ENCODE measurements at regions not wholly inside any gene's neighbourhood (a gene's known extent, or its start where the extent isn't known, plus 50 kb on each side); places are given as distances from the start of the nearest gene placed in this dataset.

- Histone ChIP-seq H3K4me1 (ENCODE audit: control insufficient read depth in 4 of 4, insufficient read depth in 4 of 4, low read length in 3 of 4) (no peaks in the 10 kb centered on the region), H3K9ac (ENCODE audit: low read depth in 1 of 2, low read length in 2 of 2) (no peak overlapping the region), H3K36me3 (ENCODE audit: control insufficient read depth in 4 of 4, insufficient read depth in 3 of 4, low read depth in 1 of 4, low read length in 3 of 4) (no peaks in the 10 kb centered on the region), H3K4me3 (ENCODE audit: low read depth in 1 of 3, low read length in 3 of 3) (no peak overlapping the region), H3K27me3 (ENCODE audit: control insufficient read depth in 4 of 4, insufficient read depth in 4 of 4, low read length in 3 of 4) (no peaks in the 10 kb centered on the region), H3K27ac (ENCODE audit: low read depth in 1 of 2, low read length in 2 of 2) (no peak overlapping the region), H3K9me3 (ENCODE audit: control insufficient read depth in 4 of 4, low read length in 3 of 4) (no peaks in the 10 kb centered on the region)
- TF ChIP-seq EGR1 (IDR thresholded peaks at IDR 0.05; ENCODE audit: low read depth in 2 of 2) (no peak), ATF3 (IDR thresholded peaks at IDR 0.05) (no peak), REST (IDR thresholded peaks at IDR 0.05) (no peak), MAX (IDR thresholded peaks at IDR 0.05) (no peak), ZBTB33 (IDR thresholded peaks at IDR 0.05) (no peak), RXRA (IDR thresholded peaks at IDR 0.05) (no peak), RAD21 (IDR thresholded peaks at IDR 0.05) (no peak), FOXA1 (IDR thresholded peaks at IDR 0.05) (no peak), SP1 (IDR thresholded peaks at IDR 0.05) (no peak)
- WGBS = 85% methylated on average over 4 of the region's 4 CpGs
- no peak for DNase-seq (ENCODE audit: low spot score)
Observed at GRCh38 chr2:45248214-45248613, 239.0 kb upstream of the SIX2 start.

- H3K36me3 ChIP-seq (ENCODE audit: control insufficient read depth in 4 of 4, insufficient read depth in 3 of 4, low read depth in 1 of 4, low read length in 3 of 4) = no peaks in the 10 kb centered on the region
Observed at GRCh38 chr2:45244928-45245327, 235.7 kb upstream of the SIX2 start.

More at GRCh38 chr2:45244928-45245327, 235.7 kb upstream of the SIX2 start:
- no peak for DNase-seq (ENCODE audit: low spot score)
- no peaks in the 10 kb centered on the region for H3K4me1 ChIP-seq (ENCODE audit: control insufficient read depth in 4 of 4, insufficient read depth in 4 of 4, low read length in 3 of 4)
- 88% methylated on average over 2 of the region's 2 CpGs for WGBS
- TF ChIP-seq JUND (IDR thresholded peaks at IDR 0.05) (no peak), FOXA2 (IDR thresholded peaks at IDR 0.05) (no peak), HNF4A (conservative IDR thresholded peaks at IDR 0.05) (no peak), SP1 (IDR thresholded peaks at IDR 0.05) (no peak), GABPA (IDR thresholded peaks at IDR 0.05 in 1 of 2, conservative IDR thresholded peaks at IDR 0.05 in 1 of 2) (no peak), CTCF (IDR thresholded peaks at IDR 0.05; ENCODE audit: low read depth, low read length, missing input control) (no peak)
- no peak overlapping the region for H3K27ac ChIP-seq (ENCODE audit: low read depth in 1 of 2, low read length in 2 of 2)
- H3K9me3 ChIP-seq (ENCODE audit: control insufficient read depth in 4 of 4, low read length in 3 of 4) = no peaks in the 10 kb centered on the region
- H3K9ac ChIP-seq (ENCODE audit: low read depth in 1 of 2, low read length in 2 of 2) = no peak overlapping the region
- H3K4me3 ChIP-seq (ENCODE audit: low read depth in 1 of 3, low read length in 3 of 3) = no peak overlapping the region
- H3K27me3 ChIP-seq (ENCODE audit: control insufficient read depth in 4 of 4, insufficient read depth in 4 of 4, low read length in 3 of 4) = no peaks in the 10 kb centered on the region
